Brain microvascular endothelial cell (primary cell): ENCODE measurements at regions not wholly inside any gene's neighbourhood (a gene's known extent, or its start where the extent isn't known, plus 50 kb on each side); places are given as distances from the start of the nearest gene placed in this dataset.
A peak's percentile ranks its signal among the peaks of the same experiment; 100 is the strongest.

Experiments used
- DNase-seq: peaks from one replicate; pipeline ENCODE4 v3.0.0-alpha.2; 2020
- H3K27ac ChIP-seq: fragments of 250-450 bp; sonication (Bioruptor Pico); 2 replicates; pipeline ENCODE4 v1.5.1; 2020; ENCODE audit warnings: mild to moderate bottlenecking, moderate library complexity
- H3K27me3 ChIP-seq: fragments of 250-450 bp; sonication (Bioruptor Pico); replicated peaks from 2 replicates; pipeline ENCODE4 v1.5.1; 2020; ENCODE audit warnings: mild to moderate bottlenecking
- H3K36me3 ChIP-seq: fragments of 250-450 bp; sonication (Bioruptor Pico); replicated peaks from 2 replicates; pipeline ENCODE4 v1.5.1; 2020; ENCODE audit warnings: mild to moderate bottlenecking
- H3K4me3 ChIP-seq: 2 replicates; pipeline ENCODE4 v1.5.1; 2011; ENCODE audit warnings: low read depth, mild to moderate bottlenecking, control low read depth, low read length, moderate library complexity
- in situ Hi-C: cut with HindIII; loops from 2 replicates; pipeline ENCODE4 v1.10.0; 2017; ENCODE audit warnings: low sequenced_read_pairs, low pct_ligation_motif_present
- TF ChIP-seq, protein P1 (sequence below): IDR thresholded peaks from 2 replicates; pipeline ENCODE4 v1.5.1; 2011; ENCODE audit warnings: low read depth, mild to moderate bottlenecking, moderate library complexity, low read length, control low read depth, inconsistent platforms; ENCODE audit errors: missing control alignments

DNA sequence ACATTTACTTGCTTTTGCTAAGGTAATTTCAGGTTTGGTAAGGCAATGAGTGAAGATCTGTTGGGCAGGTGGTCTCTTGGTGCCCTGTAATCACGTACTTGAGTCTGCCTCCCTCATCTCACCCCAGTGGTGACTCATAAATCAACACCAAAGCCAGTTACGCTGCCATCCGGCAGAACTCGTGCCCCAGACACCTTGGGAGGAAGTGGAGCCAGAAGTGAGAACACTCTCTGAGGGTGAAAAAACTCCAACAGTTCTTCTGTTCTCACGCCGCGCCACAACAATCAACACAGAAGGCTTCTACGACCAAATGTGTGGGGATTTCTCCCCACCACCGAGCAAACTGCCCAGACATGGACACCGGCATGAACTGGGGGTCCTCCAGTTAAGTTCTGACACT, 206.2 kb downstream of the ARL4C start:
- no peaks in the 10 kb centered on the region for H3K27me3 ChIP-seq
- H3K36me3 ChIP-seq = no peaks in the 10 kb centered on the region
- TF ChIP-seq, protein P1, sequence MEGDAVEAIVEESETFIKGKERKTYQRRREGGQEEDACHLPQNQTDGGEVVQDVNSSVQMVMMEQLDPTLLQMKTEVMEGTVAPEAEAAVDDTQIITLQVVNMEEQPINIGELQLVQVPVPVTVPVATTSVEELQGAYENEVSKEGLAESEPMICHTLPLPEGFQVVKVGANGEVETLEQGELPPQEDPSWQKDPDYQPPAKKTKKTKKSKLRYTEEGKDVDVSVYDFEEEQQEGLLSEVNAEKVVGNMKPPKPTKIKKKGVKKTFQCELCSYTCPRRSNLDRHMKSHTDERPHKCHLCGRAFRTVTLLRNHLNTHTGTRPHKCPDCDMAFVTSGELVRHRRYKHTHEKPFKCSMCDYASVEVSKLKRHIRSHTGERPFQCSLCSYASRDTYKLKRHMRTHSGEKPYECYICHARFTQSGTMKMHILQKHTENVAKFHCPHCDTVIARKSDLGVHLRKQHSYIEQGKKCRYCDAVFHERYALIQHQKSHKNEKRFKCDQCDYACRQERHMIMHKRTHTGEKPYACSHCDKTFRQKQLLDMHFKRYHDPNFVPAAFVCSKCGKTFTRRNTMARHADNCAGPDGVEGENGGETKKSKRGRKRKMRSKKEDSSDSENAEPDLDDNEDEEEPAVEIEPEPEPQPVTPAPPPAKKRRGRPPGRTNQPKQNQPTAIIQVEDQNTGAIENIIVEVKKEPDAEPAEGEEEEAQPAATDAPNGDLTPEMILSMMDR = no peak
- no peak for DNase-seq
- in situ Hi-C loops = no loop called here
- no peak overlapping the region for H3K4me3 ChIP-seq
- peak overlapping the region; percentile 61 for H3K27ac ChIP-seq

DNA sequence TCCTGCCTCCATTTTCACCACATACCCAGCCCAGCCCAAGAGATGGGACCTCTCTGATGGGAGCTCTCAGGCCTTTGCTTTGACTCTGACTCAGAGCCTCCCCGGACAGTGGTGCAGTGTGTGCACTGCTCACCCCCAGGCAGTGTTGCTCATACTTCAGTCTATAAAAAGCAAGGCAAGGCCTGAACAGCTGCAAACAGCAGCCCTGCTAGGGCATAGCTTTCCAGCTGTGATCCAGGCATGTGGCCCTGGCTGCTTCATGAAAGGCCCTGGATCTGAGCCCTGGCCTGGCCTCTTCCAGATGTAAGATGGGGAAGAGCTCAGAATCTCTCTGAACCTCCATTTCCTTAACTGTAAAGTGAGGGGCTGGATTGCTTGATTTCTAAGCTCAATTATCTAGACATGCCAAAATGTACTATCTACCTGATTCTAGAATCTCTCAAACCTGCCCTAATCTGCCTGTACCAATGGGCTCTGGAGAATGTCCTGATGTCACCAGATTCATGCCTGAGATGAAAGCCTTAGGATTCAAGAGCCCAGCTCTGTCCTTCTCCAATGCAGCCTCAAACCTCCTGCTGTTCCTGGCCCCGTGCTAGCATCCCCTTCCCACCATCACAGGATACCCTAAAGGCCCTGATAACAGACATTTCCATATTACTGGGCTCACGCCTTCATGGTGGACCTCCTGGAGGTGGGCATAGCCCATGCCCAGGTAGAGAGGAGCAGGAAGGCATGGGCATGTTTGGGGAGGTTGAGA, 206.9 kb downstream of the ARL4C start:
- no peaks in the 10 kb centered on the region for H3K36me3 ChIP-seq
- in situ Hi-C loops = no loop called here
- no peaks in the 10 kb centered on the region for H3K27me3 ChIP-seq
- H3K27ac ChIP-seq = peak overlapping the region; percentile 61
- H3K4me3 ChIP-seq = no peak overlapping the region
- peak; percentile 93 for DNase-seq
- TF ChIP-seq, protein P1 = no peak

DNA sequence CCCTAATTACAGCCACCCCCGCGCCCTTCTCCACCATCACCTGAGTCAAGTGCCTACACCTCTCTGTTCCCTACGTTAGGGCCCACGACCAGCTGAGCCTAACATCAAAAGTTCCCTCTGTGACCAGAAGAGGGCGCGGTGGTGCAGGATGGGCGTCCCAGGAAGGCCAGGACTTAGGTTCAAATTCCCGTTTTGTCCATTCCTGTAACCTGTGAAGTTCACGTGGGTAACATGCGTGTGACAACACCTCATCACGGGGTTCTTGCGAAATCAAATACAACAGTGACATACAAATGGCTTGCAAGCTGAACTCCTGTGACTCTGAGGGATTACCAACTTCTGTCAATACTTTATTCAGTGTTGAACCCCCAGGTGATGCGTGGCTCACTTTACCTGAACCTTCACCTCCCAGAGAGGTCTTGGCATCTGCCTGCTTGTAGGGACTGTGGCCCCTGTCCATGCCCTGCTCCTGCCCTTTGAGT, 207.9 kb downstream of the ARL4C start:
- DNase-seq = peak; percentile 51
- in situ Hi-C loops = no loop called here
- TF ChIP-seq, protein P1 = peak; percentile 95
- no peaks in the 10 kb centered on the region for H3K27me3 ChIP-seq
- H3K36me3 ChIP-seq = no peaks in the 10 kb centered on the region
- H3K4me3 ChIP-seq = no peak overlapping the region
- H3K27ac ChIP-seq = peak overlapping the region; percentile 61

DNA sequence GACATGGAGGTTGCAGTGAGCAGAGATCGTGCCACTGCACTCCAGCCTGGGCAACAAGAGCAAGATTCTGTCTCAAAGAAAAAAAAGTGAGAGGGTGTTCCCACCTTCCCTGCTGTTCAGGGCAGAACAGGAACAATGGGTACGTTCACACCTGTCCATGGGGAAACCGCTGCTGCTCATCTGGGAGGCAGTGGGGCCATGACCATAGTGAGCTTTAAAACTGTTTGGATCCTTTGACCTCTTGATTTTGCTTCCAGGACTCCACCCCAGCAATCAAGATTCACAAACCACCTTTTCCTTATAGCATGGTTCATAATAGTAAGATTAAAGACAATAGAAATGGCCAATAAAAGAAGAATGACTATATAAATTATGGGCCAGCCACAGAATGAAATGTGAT, 209.2 kb downstream of the ARL4C start:
- H3K27ac ChIP-seq = no peak overlapping the region

DNA sequence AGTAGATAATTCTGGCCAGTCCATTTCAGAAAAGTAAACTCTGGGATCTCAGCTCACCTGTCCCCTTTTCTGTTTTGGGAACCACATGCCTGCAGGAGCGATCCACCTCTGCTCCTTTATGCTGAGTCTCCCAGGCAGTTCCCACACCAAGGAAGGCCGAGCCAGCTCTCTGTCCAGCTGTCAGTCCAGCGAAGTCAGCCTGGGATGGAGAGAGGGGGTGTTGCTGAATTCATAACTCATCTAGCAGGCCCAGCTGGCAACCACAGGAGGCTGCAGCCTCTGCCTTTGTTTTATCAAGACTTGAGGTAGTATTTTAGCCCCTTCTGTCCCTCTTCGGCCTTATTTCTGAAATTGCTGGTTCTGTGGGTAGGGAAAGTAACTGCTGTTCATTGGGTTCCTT, 209.9 kb downstream of the ARL4C start:
- no peaks in the 10 kb centered on the region for H3K27me3 ChIP-seq
- TF ChIP-seq, protein P1 = no peak
- peak overlapping the region; percentile 75 for H3K27ac ChIP-seq
- DNase-seq = peak; percentile 66
- in situ Hi-C loops = no loop called here
- H3K36me3 ChIP-seq = no peaks in the 10 kb centered on the region
- H3K4me3 ChIP-seq = no peak overlapping the region

More for the DNA sequence above, 209.2 kb downstream of the ARL4C start:
- in situ Hi-C loops = no loop called here
- no peak for DNase-seq
- Histone ChIP-seq H3K4me3 (no peak overlapping the region), H3K27me3 (no peaks in the 10 kb centered on the region), H3K36me3 (no peaks in the 10 kb centered on the region)
- TF ChIP-seq, protein P1 = no peak

DNA sequence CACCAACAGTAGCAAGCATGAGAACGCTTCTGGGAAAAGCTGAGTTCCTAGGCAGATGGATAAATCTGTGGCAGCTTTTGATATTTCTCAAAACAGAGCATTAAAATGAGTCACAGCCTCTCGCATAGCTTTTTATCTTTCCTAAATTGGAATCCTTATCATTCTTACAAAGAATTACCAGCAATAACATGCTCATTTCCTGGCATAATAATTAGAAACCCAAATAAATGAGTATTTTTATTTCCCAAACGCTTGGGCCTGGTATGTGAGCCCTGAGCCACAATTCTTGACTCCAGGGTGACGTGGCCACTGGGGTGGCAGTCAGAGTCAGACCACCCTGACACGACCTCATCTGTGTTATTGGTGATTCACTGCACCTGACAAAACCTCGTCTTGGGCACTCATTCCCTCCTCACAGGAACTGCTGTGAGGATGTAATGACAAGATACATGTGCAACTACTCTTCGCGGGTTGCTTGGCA, 210.7 kb downstream of the ARL4C start:
- Histone ChIP-seq H3K4me3 (no peak overlapping the region), H3K36me3 (no peaks in the 10 kb centered on the region), H3K27ac (peak overlapping the region; percentile 75), H3K27me3 (no peaks in the 10 kb centered on the region)
- in situ Hi-C loops = no loop called here
- DNase-seq = peak; percentile 85
- TF ChIP-seq, protein P1 = no peak
